Lower leg skin (tissue), 4 donors: ENCODE measurements at regions not wholly inside any gene's neighbourhood (a gene's known extent, or its start where the extent isn't known, plus 50 kb on each side); places are given as distances from the start of the nearest gene placed in this dataset.

Experiments used
- DNase-seq, 2 donors: peaks; one replicate each; pipeline ENCODE4 v3.0.0-alpha.2; 2019; ENCODE audit warnings: low spot score in 2 of 2
- H3K4me3 ChIP-seq: fragments of 200-600 bp; sonication (generic); 2 replicates; pipeline ENCODE4 v1.5.1; 2017; ENCODE audit warnings: mild to moderate bottlenecking, low read depth; ENCODE audit not compliant: poor library complexity, severe bottlenecking
- POLR2A ChIP-seq, 2 donors: fragments of 450-650 bp; IDR thresholded peaks; one replicate each; pipeline ENCODE4 v1.6.1; 2016 to 2017; ENCODE audit warnings: antibody characterized with exemption in 2 of 2, mild to moderate bottlenecking in 1 of 2, moderate library complexity in 1 of 2
- WGBS, 2 donors: methylation state at CpG; one replicate each; pipeline ENCODE4 v1.1.5; 2018; 5-methylcytosine and 5-hydroxymethylcytosine counted together
- intact Hi-C: fragments of 100-400 bp; cut with DNase I; formaldehyde crosslinking; loops from one replicate; pipeline ENCODE4 v1.15.0; 2023; ENCODE audit warnings: low total_unique reads
- TF ChIP-seq, protein P1 (sequence below), 3 donors: fragments of 450-650 bp; IDR thresholded peaks; one replicate each; pipeline ENCODE4 v1.5.1; 2016; ENCODE audit warnings: antibody characterized with exemption in 3 of 3, mild to moderate bottlenecking in 3 of 3, moderate library complexity in 2 of 3

DNA sequence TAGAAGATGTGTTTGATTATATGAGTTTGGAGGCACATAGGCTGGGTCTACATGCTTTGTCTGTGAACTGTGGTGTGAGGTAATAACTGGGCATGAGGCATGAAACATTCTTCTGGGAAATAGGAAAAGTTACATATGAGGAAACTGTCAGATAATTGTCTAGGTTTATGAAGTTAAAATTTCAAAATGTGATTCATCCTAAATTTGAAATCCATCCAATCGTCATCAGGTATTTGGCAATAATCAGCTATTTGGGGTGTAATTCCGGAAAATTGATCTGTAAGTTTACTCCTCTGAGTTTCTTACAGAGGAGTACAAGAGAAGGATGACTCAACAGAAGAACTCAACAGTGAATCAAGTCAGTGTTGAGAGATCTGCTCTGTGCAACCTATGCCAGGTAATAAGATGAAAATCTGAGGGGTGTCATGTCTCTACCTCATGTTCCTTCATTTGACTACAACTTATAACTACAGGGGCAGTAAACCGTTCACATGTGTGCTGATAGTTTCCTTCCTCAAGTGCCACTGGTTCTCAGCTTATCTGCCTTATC lies 1171.6 kb upstream of the CDH18 start:
- no peak for DNase-seq
- H3K4me3 ChIP-seq, result no peak overlapping the region
- no peak for TF ChIP-seq POLR2A (IDR thresholded peaks at IDR 0.05)
- TF ChIP-seq, protein P1, sequence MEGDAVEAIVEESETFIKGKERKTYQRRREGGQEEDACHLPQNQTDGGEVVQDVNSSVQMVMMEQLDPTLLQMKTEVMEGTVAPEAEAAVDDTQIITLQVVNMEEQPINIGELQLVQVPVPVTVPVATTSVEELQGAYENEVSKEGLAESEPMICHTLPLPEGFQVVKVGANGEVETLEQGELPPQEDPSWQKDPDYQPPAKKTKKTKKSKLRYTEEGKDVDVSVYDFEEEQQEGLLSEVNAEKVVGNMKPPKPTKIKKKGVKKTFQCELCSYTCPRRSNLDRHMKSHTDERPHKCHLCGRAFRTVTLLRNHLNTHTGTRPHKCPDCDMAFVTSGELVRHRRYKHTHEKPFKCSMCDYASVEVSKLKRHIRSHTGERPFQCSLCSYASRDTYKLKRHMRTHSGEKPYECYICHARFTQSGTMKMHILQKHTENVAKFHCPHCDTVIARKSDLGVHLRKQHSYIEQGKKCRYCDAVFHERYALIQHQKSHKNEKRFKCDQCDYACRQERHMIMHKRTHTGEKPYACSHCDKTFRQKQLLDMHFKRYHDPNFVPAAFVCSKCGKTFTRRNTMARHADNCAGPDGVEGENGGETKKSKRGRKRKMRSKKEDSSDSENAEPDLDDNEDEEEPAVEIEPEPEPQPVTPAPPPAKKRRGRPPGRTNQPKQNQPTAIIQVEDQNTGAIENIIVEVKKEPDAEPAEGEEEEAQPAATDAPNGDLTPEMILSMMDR (IDR thresholded peaks at IDR 0.05), result no peak
- 70 to 72% methylated on average over 3 of the region's 3 CpGs for WGBS, 2 donors
- intact Hi-C loops, result no loop called here

DNA sequence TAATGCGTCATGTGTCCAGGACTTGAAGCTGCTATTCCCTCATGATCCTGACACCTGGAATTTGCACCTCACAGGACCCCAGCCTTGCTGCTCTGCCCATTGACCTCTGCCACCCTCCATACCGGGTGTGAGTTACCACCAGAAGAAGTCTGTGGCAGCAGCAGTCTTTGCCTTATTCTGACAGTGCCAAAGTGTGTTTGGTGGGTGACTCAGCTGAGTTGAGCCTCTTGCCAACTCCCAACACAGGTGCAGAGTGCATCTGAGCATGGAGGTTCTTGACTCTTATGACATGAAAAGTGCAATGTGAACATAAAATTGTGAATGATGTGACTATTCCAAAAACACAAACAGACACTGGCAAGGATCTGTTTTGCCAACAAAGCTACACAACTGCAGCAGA lies 1166.5 kb upstream of the CDH18 start:
- 66 to 93% methylated on average over 2 of the region's 2 CpGs for WGBS, 2 donors
- TF ChIP-seq, protein P1 (IDR thresholded peaks at IDR 0.05), result no peak
- no peak for TF ChIP-seq POLR2A (IDR thresholded peaks at IDR 0.05)
- intact Hi-C loops, result no loop called here
- DNase-seq, result no peak
- no peak overlapping the region for H3K4me3 ChIP-seq

DNA sequence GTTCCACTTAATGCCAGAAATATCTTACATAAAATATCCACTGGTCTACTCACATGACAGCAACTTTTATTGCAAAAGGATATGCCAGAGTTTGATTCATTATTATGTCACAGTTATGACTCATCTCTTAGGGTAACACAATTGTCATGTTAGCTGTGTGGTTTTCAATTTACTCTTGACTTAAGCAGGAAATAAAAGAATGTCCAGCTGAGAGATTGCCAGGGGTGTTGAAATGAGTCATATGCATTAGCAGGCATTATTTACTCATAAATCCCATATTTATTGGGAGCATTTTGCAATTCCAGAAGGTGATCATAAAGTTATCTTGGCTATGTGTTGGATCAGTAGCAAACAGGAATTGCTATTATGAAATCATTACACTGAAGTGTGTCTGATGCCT lies 1164.6 kb upstream of the CDH18 start:
- no peak for DNase-seq
- intact Hi-C loops, result no loop called here
- no peak for TF ChIP-seq POLR2A (IDR thresholded peaks at IDR 0.05)
- H3K4me3 ChIP-seq, result no peak overlapping the region

DNA sequence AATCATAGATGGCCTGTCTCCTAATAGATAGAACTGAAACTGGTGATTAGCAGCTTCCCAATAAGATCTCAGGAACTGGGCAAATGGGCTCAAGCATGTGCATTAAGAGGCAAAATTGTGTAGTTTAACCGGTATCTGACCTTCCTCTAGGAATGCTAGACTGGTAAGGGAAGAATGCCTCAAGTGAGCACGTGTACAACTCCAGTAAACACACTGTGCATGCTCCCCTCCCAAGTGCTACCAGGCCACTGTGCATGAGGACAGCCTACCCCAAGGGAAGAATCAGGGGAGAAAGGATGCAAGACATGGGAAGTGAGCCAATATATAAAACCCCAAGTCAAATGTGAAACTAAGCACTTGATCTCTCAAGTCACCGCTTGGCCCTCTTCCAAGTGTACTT lies 1157.4 kb upstream of the CDH18 start:
- TF ChIP-seq POLR2A (IDR thresholded peaks at IDR 0.05), result no peak
- TF ChIP-seq, protein P1 (IDR thresholded peaks at IDR 0.05), result no peak
- 68 to 78% methylated on average over 3 of the region's 3 CpGs for WGBS, 2 donors
- intact Hi-C loops, result no loop called here
- no peak for DNase-seq
- no peak overlapping the region for H3K4me3 ChIP-seq

DNA sequence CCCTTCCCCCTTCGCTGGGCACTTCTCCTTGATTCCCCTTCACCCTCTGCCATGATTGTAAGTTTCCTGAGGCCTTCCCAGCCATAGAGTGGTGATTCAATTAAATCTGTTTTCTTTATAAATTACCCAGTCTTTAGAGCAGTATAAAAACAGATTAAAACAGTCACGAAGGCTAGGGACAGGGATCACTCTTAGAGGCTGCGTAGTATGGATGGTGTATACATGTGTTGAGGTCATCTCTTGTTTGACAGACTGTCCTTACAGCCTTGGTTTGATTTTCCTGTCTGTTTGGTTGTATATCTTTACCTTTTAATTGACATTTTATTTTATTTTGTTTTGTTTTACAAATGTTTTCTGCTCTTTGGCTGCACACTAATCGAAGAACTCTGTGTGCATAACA lies 1155.7 kb upstream of the CDH18 start:
- intact Hi-C loops, result no loop called here
- WGBS, 2 donors, result 88 to 89% methylated on average over 4 of the region's 4 CpGs
- no peak for TF ChIP-seq POLR2A (IDR thresholded peaks at IDR 0.05)
- TF ChIP-seq, protein P1 (IDR thresholded peaks at IDR 0.05), result no peak

DNA sequence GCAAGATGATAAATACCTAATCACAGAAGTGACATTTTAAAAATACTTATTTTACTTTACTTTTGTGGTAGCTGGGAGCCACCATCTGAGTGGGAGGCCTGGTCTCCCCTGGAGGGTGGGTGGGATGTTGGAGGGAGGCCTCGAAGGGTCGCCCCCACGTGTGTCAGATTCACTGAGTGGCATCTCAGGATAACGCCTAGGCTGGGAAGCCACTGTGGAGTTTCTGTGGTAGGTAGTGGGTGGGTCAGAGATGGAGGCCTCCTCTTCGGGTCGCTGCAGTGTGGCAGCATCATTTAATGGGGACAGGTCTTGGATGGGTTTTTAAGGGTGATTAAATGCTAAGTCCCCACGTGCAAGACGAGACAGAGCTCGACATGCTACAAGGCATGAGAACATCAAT lies 1154.8 kb upstream of the CDH18 start:
- TF ChIP-seq, protein P1 (IDR thresholded peaks at IDR 0.05), result no peak
- TF ChIP-seq POLR2A (IDR thresholded peaks at IDR 0.05), result no peak
- H3K4me3 ChIP-seq, result no peak overlapping the region
- intact Hi-C loops, result no loop called here
- no peak for DNase-seq
- 92% methylated on average over 9 of the region's 9 CpGs for WGBS, 2 donors

More for the DNA sequence above, 1155.7 kb upstream of the CDH18 start:
- H3K4me3 ChIP-seq, result no peak overlapping the region
- DNase-seq, result no peak
